Spleen (tissue), 7 donors: ENCODE measurements at regions not wholly inside any gene's neighbourhood (a gene's known extent, or its start where the extent isn't known, plus 50 kb on each side); places are given as distances from the start of the nearest gene placed in this dataset.

Experiments used
- CTCF ChIP-seq, 11 experiments: fragments of 200-600 bp in 7 of 11; fragments of 450-650 bp in 4 of 11; sonication (generic) in 4 of 11; IDR thresholded peaks in 8 of 11; conservative IDR thresholded peaks in 3 of 11; 1 replicate in 7 of 11; 2 replicates in 4 of 11; pipeline versions ENCODE4 v1.4.0 to v1.8.0; 2016 to 2021; ENCODE audit warnings: antibody characterized with exemption in 11 of 11, inconsistent platforms in 4 of 11, mild to moderate bottlenecking in 1 of 11
- POLR2A ChIP-seq, 3 donors: fragments of 450-650 bp; IDR thresholded peaks; one replicate each; pipeline ENCODE4 v1.5.1; 2017; ENCODE audit warnings: antibody characterized with exemption in 3 of 3, mild to moderate bottlenecking in 1 of 3
- donor health status: DM: no; HTN: no; CAD: no; lungs with moderate emphysema.
- donor health status: DM: no; HTN: no; CAD: no.
- donor health status: DM: no; HTN: no; CAD: no.

- no peak for TF ChIP-seq CTCF (IDR thresholded peaks at IDR 0.05 in 8 of 11, conservative IDR thresholded peaks at IDR 0.05 in 3 of 11)
- TF ChIP-seq POLR2A (IDR thresholded peaks at IDR 0.05), result no peak
Observed at GRCh38 chr6:91911945-91912344, 1325.1 kb upstream of the MAP3K7 start.
